ENCODE measurements at regions not wholly inside any gene's neighbourhood (a gene's known extent, or its start where the extent isn't known, plus 50 kb on each side); places are given as distances from the start of the nearest gene placed in this dataset.

DNA sequence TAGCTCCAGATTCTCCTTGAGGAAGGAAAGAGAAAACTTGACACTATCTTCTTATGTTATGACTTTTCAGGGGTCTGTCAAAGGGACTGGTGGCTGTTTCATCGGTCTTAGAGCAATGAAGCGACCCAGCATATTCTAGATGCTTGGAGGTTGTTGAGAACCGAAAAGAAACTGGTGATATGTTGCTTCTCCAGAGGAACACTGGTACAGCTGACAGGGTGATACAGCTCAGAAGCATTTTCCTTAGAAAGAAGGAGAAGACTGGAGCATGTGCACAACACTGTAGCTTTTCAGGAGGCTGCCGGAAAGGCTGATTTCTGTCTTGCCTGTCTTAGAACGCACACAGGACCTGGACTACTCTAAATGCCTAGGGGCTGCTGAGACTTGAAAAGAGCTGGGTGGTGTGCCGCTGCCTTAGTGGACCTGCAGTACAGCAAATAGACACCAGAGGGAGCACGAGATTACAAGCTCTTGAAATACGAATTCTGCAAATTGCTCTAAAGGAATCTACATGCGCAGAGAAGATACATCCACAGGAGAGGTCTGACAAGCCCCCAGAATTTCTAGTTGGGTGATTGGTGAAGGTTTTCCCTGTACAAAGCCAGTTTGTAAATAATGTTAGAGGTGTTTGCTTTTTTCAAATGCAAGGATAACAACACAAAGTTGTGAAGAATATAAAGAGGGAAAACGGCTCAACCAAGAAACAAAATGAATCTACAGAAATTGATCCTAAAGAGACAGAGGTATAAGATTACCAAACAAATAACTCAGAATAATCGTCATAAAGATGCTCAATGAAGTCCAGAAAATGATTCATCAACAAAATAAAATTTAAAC lies 223.1 kb upstream of the DMD start:
- Histone ChIP-seq H3K4me3 (no peak overlapping the region), H4K20me1 (ENCODE audit: insufficient read depth) (no peaks in the 10 kb centered on the region), H3K4me2 (peak overlapping the region; percentile 43), H3K36me3 (ENCODE audit: low read depth) (no peaks in the 10 kb centered on the region), H3K27me3 (ENCODE audit: insufficient read depth, low read depth) (no peaks in the 10 kb centered on the region), H3F3A (ENCODE audit: insufficient read depth, low read depth) (no peaks in the 10 kb centered on the region), H3K27ac (no peak overlapping the region), H2AFZ (no peak overlapping the region), H3K4me1 (replicated peaks; ENCODE audit: insufficient read depth) (no peaks in the 10 kb centered on the region), H3K79me2 (ENCODE audit: low read depth) (no peaks in the 10 kb centered on the region), H3K9me2 (ENCODE audit: insufficient read depth) (no peaks in the 10 kb centered on the region), H3K9me3 (ENCODE audit: insufficient read depth, low read depth) (no peaks in the 10 kb centered on the region)
- no peak for TF ChIP-seq EZH2 (IDR thresholded peaks at IDR 0.05; ENCODE audit: low read depth)
- TF ChIP-seq, protein P1, sequence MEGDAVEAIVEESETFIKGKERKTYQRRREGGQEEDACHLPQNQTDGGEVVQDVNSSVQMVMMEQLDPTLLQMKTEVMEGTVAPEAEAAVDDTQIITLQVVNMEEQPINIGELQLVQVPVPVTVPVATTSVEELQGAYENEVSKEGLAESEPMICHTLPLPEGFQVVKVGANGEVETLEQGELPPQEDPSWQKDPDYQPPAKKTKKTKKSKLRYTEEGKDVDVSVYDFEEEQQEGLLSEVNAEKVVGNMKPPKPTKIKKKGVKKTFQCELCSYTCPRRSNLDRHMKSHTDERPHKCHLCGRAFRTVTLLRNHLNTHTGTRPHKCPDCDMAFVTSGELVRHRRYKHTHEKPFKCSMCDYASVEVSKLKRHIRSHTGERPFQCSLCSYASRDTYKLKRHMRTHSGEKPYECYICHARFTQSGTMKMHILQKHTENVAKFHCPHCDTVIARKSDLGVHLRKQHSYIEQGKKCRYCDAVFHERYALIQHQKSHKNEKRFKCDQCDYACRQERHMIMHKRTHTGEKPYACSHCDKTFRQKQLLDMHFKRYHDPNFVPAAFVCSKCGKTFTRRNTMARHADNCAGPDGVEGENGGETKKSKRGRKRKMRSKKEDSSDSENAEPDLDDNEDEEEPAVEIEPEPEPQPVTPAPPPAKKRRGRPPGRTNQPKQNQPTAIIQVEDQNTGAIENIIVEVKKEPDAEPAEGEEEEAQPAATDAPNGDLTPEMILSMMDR (conservative IDR thresholded peaks at IDR 0.05), result peak; percentile 89
- no TSS peak for BruUV-seq (replicated peaks)
- intact Hi-C loops (cut with micrococcal nuclease; ENCODE audit: unreplicated experiment), result loop anchor here (1.0 kb wide), 2 partner anchors 841 to 867 kb away; no protein-coding TSS in a partner anchor
- ChIA-PET CTCF (interaction anchor here (0.9 to 1.2 kb wide), 2 partner anchors 841 to 907 kb away, joined by 5 to 8 read pairs; no protein-coding TSS in a partner anchor), POLR2A (ENCODE audit: unreplicated experiment) (no interaction called here)
- DNase-seq, result peak in 1 of 2 experiments; percentile 43

DNA sequence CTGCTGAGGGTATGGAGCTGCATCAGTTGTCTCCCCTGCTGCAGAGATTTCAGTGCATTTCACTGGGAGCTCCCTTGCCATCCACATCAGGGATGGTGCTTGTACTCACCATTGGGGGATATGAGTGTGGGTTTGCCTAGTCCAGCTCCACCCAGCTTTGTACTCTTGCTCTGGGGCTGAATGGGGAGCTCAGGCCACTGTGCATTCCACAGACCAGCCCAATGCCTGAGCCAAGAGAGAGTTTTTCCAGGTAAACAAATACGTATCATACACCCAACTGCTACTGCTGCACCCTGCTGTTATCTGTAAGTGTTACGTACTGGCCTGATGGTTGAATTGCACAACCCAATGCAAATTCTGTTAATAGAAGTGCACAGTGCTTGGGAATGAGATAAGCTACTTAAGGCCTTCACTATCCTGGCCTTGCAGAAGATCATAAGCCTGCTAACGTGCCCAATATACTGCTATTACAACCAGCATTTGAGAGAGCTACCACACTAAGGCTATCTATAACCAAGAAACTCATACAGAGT lies 205.0 kb upstream of the DMD start:
- Histone ChIP-seq H2AFZ (no peak overlapping the region), H3K9me2 (ENCODE audit: insufficient read depth) (no peaks in the 10 kb centered on the region), H3K36me3 (ENCODE audit: low read depth) (no peaks in the 10 kb centered on the region), H3K27ac (no peak overlapping the region), H3K4me1 (replicated peaks; ENCODE audit: insufficient read depth) (no peaks in the 10 kb centered on the region), H3F3A (ENCODE audit: insufficient read depth, low read depth) (no peaks in the 10 kb centered on the region), H4K20me1 (ENCODE audit: insufficient read depth) (no peaks in the 10 kb centered on the region), H3K9me3 (ENCODE audit: insufficient read depth, low read depth) (no peaks in the 10 kb centered on the region), H3K27me3 (ENCODE audit: insufficient read depth, low read depth) (no peaks in the 10 kb centered on the region), H3K4me3 (no peak overlapping the region), H3K4me2 (no peak overlapping the region), H3K79me2 (ENCODE audit: low read depth) (no peaks in the 10 kb centered on the region)
- TF ChIP-seq EZH2 (IDR thresholded peaks at IDR 0.05; ENCODE audit: low read depth), result no peak
- TF ChIP-seq, protein P1 (conservative IDR thresholded peaks at IDR 0.05), result no peak
- BruUV-seq (replicated peaks), result no TSS peak
- ChIA-PET POLR2A (ENCODE audit: unreplicated experiment) (no interaction called here), CTCF (no interaction called here)
- DNase-seq, result no peak
- intact Hi-C loops (cut with micrococcal nuclease; ENCODE audit: unreplicated experiment), result no loop called here

DNA sequence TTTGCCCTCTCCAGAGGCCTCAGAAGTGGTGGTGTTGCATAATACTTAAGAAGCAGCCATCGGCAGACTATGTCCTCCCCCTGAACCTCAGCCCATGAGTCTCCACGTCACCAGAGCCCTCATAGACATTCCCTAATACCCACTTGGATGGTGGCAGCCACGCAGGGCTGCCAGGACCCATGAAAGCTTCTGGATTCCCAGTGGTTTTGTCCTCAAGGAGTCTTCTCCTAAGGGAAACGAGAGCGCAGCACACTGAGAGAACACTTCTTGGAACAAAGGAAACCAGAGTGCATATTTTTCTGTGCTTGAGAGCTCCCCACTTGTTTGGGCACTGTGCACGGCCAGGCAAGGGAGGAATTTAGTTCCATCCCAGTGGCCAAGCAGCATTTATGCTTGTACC lies 204.1 kb upstream of the DMD start:
- no peak overlapping the region for H3K4me3 ChIP-seq
- ChIA-PET POLR2A (ENCODE audit: unreplicated experiment) (no interaction called here), CTCF (no interaction called here)
- TF ChIP-seq EZH2 (IDR thresholded peaks at IDR 0.05; ENCODE audit: low read depth), result no peak
- TF ChIP-seq, protein P1 (conservative IDR thresholded peaks at IDR 0.05), result no peak
- no peak for DNase-seq
- H3K79me2 ChIP-seq (ENCODE audit: low read depth), result no peaks in the 10 kb centered on the region
- intact Hi-C loops (cut with micrococcal nuclease; ENCODE audit: unreplicated experiment), result no loop called here
- H2AFZ ChIP-seq, result no peak overlapping the region
- H3K4me2 ChIP-seq, result no peak overlapping the region
- no TSS peak for BruUV-seq (replicated peaks)
- no peaks in the 10 kb centered on the region for H3F3A ChIP-seq (ENCODE audit: insufficient read depth, low read depth)
- no peak overlapping the region for H3K27ac ChIP-seq
- no peaks in the 10 kb centered on the region for H3K9me3 ChIP-seq (ENCODE audit: insufficient read depth, low read depth)
- H3K9me2 ChIP-seq (ENCODE audit: insufficient read depth), result no peaks in the 10 kb centered on the region
- no peaks in the 10 kb centered on the region for H4K20me1 ChIP-seq (ENCODE audit: insufficient read depth)
- H3K27me3 ChIP-seq (ENCODE audit: insufficient read depth, low read depth), result no peaks in the 10 kb centered on the region
- H3K4me1 ChIP-seq (replicated peaks; ENCODE audit: insufficient read depth), result no peaks in the 10 kb centered on the region
- H3K36me3 ChIP-seq (ENCODE audit: low read depth), result no peaks in the 10 kb centered on the region
